GM18519 (cell line): ENCODE measurements at regions not wholly inside any gene's neighbourhood (a gene's known extent, or its start where the extent isn't known, plus 50 kb on each side); places are given as distances from the start of the nearest gene placed in this dataset.
"Not testable (repeated sequence)": the region's sequence is repeated elsewhere in the genome, so short reads cannot be mapped to it uniquely, and the experiment has no call there.

Experiments
- ATAC-seq: cut with Tn5 transposase; IDR thresholded peaks from one replicate; pipeline ENCODE4 v1.9.1; 2021; ENCODE audit warnings: mild to moderate bottlenecking, moderate library complexity; ENCODE audit not compliant: unreplicated experiment, low FRiP score

DNA sequence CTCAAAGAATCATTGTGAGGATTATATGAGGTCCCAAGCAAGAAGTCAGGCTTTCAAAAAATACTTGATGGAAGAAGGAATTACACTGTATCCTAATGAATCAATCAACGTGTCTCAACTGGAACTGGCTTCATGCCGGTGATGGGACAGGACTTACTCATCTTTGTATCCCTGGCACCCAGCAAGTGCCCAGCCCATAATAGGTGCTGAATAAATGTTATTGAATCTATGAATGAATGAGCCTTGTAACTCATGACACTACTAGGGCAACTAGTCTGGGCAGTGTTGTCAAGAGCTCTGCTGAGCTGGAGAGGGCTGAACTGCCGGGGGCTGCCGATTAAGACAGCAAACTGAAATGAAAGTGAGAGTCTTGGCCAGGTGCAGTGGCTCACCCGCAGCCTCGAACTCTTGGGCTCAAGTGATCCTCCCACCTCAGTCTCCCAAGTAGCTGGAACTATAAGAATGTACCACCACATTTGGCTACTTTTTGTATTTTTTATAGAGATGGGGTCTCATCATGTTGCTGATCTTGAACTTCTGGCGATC is 87.2 kb upstream of the KIF5B start:
- no peak for ATAC-seq

DNA sequence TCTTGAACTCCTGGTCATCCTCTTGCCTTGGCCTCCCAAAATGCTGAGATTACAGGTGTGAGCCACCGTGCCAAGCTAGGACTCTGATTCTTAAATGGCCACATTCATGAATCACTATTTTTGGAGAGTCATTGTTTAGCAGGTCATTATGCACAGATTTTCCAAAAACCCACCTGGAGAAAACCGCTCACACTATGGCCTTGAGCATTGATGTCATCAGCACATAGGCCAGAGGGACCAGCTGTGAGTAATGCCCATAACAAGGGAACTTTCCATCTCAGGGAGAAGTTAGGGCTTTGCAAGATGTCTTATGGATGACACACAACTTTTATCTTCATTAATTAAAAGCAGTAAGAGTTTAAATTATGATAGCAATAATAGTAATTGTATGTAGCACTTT is 86.4 kb upstream of the KIF5B start:
- ATAC-seq: no peak

DNA sequence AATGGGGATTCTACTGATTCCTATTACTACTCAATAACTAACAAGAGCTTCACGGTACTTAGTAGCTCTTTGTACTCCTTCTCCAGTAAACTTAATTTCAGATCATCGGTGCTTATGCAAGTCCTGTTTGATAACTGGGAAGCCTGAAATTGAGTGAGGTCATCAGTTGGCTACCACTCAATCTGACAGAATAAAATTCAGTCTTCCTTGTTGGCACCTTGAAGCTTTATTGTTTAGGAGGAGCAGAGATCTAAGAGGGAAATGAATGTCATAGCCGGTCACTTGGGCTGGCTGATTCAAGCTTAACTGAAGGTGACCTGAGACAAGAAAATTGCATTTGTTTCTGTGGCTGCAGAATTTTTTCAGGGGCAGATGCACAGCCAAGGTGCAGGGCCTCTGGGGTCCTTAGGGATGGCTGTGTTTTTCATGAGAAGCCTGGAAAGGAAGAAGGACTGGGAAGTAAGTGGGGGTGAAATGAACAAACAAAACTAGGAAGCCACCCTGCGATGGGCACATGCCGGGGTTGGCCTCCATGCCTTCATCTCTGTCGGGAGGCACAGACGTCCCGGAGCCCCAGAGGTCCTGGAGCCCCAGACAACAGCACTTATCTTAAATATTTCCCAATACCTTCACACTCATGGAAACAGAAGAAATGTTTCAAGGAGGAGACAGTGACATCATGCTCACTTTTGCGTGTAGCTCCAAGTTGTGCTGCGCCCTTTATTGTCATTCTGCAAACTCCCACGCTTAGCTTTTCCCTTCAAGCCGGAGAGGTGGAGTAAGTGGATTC is 85.0 kb upstream of the KIF5B start:
- no peak for ATAC-seq

DNA sequence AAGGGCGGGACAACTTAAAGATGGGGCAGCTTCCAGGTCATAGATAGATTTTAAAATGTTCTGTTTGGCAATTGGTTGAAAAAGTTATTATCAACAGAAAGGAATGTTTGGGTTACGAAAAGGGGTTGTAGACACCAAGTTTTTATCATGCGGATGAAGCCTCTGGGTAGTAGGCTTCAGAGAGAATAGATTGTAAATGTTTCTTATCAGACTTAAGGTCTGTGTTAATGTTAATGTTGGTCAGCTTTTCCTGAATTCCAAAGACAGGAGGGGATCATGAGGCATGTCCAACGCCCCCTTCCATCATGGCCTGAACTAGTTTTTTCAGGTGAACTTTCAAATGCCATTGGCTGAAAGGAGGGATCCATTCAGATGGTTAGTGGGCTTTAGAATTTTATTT is 84.2 kb upstream of the KIF5B start:
- ATAC-seq: no peak

DNA sequence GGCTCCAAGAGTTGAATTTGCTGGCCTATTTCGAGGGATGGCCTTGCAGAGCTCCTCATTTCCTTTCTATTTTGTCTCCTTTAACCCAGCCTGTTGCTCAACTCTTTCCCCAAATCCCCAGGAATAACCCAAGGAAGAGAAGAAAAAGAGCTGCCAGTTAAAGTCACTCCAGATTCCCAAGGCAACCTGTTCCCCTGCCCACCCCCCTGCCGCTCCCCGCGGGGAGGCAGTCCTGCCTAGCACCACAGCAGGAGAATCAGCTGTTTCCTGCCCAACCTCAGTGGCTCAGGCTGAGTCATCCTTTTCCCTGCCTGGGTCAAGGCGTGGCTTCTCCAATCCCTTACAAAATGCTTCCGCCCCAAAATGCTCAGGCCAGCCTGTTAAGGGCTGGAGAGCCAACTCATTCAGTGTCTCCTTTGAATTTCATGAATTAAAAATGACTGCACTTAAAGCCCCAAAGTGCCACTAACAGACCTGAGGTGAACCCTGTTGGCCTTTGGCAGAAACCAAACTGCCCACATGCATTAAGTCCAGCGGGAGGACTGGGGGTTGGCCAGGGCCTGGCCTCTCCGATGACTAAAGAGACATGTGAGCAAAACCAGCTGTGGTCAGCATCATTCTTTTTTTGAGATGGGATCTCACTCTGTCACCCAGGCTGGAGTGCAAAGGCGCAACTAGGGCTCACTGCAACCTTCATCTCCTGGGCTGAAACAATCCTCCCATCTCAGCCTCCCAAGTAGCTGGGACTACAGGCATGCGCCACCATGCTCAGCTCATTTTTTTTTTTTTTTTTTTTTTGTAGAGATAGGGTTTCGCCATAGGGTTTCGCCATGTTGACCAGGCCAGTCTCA is 83.2 kb upstream of the KIF5B start:
- no peak for ATAC-seq

DNA sequence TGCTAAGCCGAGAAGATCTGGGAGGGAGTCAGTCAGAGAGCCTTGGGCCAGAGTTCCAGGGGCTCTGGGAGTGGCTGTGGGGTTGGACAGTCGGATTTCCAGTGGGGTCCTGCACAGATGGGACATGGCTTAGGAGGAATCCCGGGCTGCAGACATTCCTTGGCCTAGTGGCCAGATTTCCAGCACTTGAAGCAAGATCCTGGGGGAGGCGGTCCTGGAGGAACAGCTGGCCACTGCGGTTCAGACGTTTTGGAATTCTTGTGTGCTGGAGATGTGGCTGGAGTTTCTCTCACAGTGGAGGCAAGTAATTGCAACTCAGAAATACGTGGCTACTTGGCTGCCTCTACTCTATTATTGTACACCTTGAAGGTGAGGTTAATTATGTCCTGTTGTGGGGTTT is 80.7 kb upstream of the KIF5B start:
- not testable (repeated sequence) for ATAC-seq

DNA sequence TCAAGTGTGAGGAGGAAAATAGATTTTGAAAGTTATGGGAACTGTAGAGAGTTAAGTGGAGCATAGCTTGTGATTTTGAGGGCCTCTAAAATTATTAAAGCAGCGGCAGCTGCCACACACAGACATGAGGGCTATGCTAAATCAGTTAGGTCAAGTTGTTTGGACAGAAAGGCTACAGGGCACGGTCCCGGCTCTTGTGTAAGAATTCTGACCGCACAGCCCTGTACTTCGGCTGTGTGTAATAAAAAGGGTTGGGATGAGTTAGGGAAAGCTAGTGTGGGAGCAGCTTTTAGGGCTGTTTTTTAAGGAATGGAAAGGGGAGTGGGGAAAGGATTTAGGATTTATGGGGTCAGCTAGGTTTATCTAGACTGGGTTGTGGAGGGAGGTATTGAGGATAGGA is 79.6 kb upstream of the KIF5B start:
- ATAC-seq: not testable (repeated sequence)

DNA sequence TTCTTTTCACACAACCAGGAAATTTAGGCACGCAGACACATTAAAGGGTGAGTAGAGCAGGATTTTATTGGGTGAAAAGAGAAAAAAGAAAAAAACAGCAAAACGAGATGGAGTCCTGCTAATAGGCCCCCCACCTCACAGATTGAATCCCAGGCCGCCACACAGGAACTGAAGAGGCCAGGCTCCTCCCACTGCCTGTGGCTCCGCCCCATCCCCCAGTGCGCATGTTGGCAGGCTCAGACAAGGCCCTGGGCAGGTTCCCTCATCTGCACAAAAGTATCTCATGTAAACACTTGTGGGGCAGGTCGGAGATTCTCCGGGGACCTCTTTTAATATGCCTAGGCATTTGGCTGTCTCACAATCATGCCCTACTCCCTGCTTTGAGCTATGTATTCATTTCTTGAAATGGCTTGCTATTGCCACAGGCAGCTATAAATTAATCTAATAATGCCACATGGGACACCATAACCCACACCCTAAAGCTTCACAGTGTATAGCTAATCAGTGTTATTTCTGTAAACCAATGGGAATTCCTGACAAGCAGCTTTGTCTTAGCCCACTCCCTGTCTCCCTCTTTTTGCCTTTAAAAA is 76.2 kb upstream of the KIF5B start:
- ATAC-seq: no peak

DNA sequence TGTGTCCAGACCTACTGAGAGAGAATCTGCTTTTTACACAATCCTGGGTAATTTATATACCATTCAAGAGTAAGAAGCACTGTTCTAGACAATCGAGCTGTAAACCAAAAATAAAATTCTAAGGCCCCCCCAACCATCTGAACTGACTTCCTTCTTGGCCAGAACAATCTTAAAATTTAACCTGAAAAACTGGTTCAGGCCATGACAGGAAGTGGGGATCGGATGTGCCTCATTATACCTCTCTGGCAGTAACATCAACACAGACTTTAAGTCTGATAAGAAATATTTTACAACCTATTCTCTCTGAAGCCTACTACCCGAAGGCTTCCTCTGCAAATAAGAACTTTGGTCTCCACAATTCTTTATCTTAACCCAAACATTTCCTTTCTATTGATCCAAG is 75.2 kb upstream of the KIF5B start:
- ATAC-seq: no peak

DNA sequence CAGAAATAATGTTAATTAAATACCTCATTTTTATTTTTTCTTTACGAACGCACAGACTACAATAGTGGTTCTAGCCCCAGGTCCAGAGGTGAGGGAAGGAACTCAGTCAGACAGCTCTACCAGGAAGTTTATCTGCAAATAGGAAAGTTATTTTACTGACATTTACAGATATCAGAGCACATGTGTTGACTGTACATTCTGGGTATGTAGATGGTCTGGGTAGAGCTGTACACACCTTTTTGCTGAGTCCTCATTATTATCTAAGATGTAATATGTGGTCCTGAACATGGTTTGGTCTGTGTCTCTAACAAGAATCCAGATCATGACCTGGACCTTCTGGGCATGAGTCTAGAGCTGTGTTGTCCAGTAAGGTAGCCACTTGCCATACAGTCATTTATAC is 74.6 kb upstream of the KIF5B start:
- ATAC-seq: no peak

DNA sequence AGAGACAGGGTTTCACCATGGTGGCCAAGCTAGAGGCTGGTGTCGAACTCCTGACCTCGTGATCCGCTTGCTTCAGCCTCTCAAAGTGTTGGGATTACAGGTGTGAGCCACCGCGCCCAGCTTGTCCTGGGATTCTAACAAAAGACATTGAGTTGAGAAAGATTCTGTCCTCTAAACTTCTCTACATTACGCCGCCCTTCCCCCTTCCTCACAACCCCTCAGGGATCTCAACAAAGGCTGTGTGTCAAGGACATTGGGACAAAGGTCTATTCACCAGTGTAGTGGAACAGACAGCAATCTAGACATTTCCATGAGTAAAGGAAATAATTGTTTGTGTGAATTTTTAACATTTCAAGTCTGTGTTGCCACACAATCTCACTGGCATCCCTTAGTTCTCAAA is 68.8 kb upstream of the KIF5B start:
- ATAC-seq: no peak

DNA sequence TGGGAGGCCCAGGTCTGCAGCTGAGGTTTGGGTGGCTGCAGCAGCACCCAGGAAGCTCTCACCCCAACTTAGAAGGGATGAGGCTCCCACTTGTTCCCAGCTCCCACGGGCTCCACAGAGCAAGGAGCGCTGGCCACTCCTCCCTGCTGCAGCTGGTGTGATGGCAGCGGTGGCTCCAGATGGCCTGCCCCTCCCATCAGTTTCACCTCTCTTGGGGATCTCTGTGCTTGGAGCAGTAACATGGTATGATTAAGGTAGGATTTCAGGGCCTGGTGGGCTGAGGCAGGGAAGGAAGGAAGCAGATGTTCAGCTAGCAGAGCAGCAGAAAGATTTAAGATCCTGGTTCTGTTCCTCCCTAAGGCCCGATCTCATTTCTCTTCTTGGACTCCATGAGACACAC is 66.8 kb upstream of the KIF5B start:
- no peak for ATAC-seq

DNA sequence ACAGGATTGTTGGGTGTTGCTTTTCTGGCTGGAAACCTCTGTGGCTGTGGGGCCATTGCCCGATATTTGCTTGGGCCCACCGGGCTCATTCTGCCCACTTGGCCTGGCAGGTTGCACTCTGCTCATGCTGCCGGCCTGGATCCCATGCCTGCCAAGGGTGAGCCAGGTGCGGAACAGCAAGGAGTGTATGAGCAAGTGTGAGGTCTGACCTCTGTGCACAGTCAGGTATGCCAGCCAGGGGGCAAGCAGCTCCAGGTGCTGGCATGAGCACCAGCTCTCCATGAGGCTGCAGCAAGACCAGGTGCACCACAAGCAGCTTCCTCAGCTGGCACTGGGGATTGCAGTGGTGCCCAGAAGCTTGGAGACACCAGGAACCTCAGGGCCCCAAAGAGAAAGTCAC is 65.4 kb upstream of the KIF5B start:
- no peak for ATAC-seq

DNA sequence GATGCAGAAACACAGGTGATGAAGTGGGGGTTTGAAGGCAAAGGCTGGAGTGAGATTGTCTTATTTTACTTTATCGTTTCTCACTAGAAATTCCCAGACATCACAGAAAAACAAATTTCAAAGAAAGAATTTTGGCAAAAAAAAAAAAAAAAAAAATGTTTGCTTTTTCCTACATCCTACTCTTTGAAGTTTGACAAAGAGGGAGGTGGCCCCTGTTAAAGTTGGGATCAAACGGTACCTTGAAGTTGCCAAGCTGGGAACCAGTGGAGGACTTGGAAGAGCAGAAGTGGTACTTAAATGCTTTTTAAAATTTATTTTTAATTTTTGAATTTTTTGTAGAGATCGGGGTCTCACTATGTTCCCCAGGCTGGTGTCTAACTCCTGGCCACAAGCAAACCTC is 63.9 kb upstream of the KIF5B start:
- ATAC-seq: no peak

DNA sequence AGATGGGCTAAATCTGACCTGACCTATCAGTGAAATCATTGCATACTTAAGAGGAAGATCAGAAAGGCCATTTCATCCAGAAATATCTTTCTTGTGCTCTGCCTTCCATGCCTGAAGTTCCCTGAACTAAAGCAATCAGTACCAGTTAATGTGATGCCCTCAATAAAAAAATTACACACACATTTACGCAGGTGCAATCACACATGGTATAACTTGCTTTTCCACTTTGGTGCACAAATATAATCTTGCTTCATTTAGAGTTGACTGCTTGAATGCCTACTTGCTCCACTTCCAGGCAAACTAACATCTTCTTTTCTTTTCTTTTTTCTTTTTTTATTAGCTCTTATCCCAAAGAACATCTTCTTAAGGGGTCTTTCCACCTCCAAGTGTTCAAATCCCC is 58.3 kb upstream of the KIF5B start:
- no peak for ATAC-seq

DNA sequence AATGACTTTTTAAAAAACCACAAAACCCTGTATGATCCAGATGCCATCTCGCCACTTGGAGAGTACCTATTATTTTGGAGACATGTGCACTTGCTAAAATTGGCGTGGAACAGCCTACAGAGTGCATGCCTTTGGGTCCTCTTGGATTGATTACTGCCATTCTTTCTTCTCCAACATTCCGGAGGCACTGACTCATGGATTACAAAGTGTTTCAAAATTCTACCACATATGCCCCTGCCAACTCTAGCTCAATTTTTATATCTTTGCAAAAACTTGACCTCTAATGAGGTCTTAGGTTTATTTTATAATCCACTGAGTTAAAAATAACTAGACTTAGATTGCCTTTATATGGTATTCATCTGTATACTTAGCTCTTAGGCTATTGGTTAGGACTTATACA is 55.8 kb upstream of the KIF5B start:
- ATAC-seq: no peak

DNA sequence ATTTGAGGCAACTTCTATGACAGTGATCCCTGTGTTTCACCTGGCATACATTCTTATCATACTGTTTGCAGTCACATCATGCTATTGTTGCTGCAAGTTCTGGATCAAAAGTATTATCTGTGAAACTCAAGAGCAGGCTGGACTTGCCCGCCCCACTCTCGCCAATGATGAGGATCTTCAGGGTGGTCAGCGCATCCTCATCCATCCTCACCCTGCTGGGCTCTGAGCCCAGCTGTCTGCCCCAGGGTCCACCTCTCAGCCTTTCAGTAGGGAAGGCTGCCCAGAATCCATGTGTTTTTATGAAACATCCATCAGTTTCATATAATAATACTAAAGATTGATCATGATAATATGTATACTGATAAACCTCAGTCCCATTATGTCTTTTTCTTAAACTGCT is 55.4 kb upstream of the KIF5B start:
- ATAC-seq: no peak

DNA sequence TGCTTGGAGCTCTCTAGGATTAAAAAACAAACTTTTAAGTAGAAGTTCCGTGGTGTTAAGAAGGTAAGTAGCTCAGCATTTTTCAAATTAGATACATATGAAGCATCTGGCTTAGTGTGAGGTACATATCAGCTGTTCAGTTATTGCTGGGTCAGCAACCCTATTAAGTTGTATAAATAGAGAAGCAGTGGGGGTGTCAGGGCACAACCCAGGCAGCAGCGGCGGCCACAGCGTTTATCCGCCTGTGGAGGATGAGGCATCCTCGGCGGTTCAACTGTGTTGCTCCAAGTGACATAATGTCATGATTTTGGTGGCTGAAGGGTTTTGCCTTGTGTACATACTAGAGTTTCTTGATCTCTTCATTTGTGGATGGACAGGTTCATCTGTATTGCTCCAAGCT is 54.6 kb upstream of the KIF5B start:
- no peak for ATAC-seq

DNA sequence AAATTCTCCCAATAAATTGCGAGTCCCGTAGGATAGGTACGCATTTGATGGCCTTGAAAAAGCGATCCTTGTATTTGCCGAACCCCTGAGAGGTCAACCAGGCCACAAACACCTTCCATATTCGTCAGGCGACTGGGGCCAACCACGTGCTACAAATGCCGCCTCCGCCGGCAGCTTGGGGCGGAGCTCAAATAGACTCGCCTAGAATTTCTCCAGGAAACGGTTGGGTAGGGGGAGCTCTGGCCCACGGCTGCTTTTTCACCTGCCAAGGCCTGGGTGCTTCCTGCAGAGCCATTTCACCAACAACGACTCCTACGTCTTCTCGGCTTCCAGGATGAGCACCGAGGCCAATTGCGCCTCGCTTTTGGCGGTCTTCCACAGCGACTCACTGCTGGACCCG is 53.4 kb upstream of the KIF5B start:
- ATAC-seq: no peak
